Endothelial cell (in vitro differentiated cells): ENCODE measurements at regions not wholly inside any gene's neighbourhood (a gene's known extent, or its start where the extent isn't known, plus 50 kb on each side); places are given as distances from the start of the nearest gene placed in this dataset.

Experiments used
- DNase-seq: peaks from one replicate; pipeline ENCODE4 v3.0.0; 2021; ENCODE audit warnings: low spot score
- H3K27ac Mint-ChIP-seq: one replicate; pipeline ENCODE4 v1.8.0; 2021; ENCODE audit warnings: mixed read lengths, inconsistent platforms; ENCODE audit not compliant: unreplicated experiment
- H3K27me3 Mint-ChIP-seq: one replicate; pipeline ENCODE4 v1.8.0; 2021; ENCODE audit warnings: mild to moderate bottlenecking, moderate library complexity, mixed read lengths, inconsistent platforms; ENCODE audit not compliant: unreplicated experiment
- H3K36me3 Mint-ChIP-seq: one replicate; pipeline ENCODE4 v1.8.0; 2021; ENCODE audit warnings: mild to moderate bottlenecking, low read depth, mixed read lengths, inconsistent platforms; ENCODE audit not compliant: unreplicated experiment
- H3K4me1 Mint-ChIP-seq: one replicate; pipeline ENCODE4 v1.8.0; 2021; ENCODE audit warnings: mild to moderate bottlenecking, mixed read lengths, inconsistent platforms; ENCODE audit not compliant: unreplicated experiment
- H3K4me3 Mint-ChIP-seq: one replicate; pipeline ENCODE4 v1.8.0; 2021; ENCODE audit warnings: mild to moderate bottlenecking, mixed read lengths, inconsistent platforms; ENCODE audit not compliant: unreplicated experiment
- H3K9me3 Mint-ChIP-seq: one replicate; pipeline ENCODE4 v1.8.0; 2021; ENCODE audit warnings: mixed read lengths, inconsistent platforms; ENCODE audit not compliant: unreplicated experiment
- TF ChIP-seq, protein P1 (sequence below): fragments of 200-600 bp; sonication (generic); IDR thresholded peaks from one replicate; pipeline ENCODE4 v1.5.0; 2021; ENCODE audit warnings: antibody characterized with exemption; ENCODE audit not compliant: unreplicated experiment

DNA sequence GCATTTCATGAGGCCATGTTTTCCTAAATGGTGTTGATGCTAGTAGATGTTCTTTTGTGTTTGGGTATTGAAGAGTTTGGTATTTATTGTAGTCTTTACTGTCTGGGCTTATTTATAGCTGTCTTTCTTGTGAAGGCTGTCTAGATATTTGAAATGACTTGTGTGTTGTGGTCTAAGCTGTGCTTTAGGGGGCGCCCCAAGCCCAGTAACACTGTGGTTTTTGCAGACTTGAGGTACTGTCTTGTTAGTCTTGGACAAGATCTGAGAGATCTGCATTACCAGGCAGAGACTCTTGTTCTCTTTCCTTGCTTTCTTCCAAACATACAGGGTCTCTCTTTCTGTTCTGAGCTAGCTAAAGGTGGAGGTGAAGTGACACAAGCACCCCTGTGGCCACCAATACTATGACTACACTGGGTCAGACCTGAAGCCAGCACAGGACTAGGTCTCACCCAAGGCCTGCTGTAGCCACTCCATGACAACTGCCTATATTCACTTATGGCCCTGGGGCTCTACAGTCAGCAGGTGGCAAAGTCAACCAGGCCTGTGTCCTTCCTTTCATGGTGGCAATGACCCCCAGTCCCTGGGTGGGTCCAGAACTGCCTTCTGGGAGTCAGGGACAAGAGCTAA, 152.1 kb upstream of the TBC1D5 start:
- Mint-ChIP-seq H3K36me3 (no peaks in the 10 kb centered on the region), H3K27ac (no peak overlapping the region), H3K4me3 (no peak overlapping the region), H3K27me3 (no peaks in the 10 kb centered on the region), H3K9me3 (no peaks in the 10 kb centered on the region), H3K4me1 (peaks cover 11% of the 10 kb centered on the region)
- TF ChIP-seq, protein P1, sequence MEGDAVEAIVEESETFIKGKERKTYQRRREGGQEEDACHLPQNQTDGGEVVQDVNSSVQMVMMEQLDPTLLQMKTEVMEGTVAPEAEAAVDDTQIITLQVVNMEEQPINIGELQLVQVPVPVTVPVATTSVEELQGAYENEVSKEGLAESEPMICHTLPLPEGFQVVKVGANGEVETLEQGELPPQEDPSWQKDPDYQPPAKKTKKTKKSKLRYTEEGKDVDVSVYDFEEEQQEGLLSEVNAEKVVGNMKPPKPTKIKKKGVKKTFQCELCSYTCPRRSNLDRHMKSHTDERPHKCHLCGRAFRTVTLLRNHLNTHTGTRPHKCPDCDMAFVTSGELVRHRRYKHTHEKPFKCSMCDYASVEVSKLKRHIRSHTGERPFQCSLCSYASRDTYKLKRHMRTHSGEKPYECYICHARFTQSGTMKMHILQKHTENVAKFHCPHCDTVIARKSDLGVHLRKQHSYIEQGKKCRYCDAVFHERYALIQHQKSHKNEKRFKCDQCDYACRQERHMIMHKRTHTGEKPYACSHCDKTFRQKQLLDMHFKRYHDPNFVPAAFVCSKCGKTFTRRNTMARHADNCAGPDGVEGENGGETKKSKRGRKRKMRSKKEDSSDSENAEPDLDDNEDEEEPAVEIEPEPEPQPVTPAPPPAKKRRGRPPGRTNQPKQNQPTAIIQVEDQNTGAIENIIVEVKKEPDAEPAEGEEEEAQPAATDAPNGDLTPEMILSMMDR, result peak; percentile 56
- peak; percentile 79 for DNase-seq

DNA sequence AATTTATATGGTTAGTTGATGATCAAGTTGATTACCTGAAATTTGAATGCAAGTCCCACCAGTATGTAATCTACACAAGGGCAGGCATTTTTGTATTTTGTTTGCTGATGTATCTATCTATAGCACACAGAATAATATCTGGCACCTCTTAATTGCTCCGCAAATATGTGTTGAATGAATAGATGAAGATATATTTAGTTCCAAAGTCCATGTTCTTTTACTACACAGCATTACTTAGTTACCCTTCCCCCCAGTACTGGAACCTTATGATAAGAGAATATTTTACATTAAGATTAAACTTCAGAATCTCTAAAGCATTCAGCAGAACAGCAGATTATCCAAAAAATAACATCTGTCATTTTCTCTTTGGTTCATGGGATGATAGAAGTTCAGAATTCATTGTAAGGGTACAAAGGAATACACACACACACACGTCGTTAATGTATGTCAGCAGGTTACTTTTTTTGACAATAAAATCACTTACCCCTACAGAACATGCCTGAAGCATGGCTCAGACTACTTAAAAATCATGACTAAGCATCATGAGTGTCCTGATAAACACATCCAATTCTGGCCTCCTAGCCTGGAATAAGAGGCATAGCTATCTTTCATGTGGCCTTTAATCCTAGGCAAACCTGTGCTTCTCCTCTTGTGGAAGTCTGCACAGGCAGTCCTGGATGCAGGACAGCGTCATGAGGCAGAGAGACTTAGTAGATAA, 148.9 kb upstream of the TBC1D5 start:
- H3K27me3 Mint-ChIP-seq, result no peaks in the 10 kb centered on the region
- H3K4me1 Mint-ChIP-seq, result peaks cover 11% of the 10 kb centered on the region
- H3K4me3 Mint-ChIP-seq, result no peak overlapping the region
- H3K36me3 Mint-ChIP-seq, result no peaks in the 10 kb centered on the region
- no peak overlapping the region for H3K27ac Mint-ChIP-seq
- no peak for DNase-seq
- TF ChIP-seq, protein P1, result no peak
- H3K9me3 Mint-ChIP-seq, result no peaks in the 10 kb centered on the region

DNA sequence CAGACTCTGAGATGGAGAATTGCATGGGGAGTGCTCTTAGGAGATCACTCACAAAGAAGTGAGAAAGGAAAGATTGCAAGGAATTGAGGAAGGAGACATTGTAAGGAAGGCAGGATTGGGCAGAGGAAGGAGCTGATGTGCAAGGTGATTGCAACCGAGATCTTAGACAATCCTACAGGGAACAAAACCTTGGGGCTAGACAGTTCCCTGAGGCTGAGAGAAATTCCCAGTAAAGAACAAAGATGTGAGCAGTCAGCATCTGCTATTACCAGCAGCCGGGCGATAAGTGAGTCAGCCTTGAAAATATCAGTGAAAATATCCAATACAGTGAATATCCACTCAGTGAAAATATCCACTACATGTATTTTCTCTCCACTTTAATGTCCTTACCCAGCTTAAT, 143.6 kb upstream of the TBC1D5 start:
- Mint-ChIP-seq H3K27ac (no peak overlapping the region), H3K9me3 (no peaks in the 10 kb centered on the region)

DNA sequence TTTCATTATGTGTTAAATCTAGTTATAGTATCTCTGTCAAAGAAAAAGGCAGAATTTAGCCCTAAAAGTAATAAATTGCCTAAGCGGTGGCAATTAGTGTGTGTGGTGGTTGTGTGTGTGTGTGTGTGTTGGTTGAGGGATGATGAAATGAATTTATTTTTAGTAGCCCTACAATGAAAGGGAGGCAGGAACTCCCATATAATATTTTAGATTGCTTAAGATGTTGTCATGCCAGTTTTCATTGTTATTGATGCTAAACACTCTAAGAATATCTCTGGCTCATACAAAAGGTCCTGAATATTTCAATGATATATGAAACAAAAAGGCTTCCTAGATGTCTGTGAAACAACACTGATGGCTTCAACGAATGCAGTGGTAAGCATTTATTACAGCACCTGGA, 140.6 kb upstream of the TBC1D5 start:
- DNase-seq, result no peak
- no peak overlapping the region for H3K27ac Mint-ChIP-seq

More for the DNA sequence above, 143.6 kb upstream of the TBC1D5 start:
- no peaks in the 10 kb centered on the region for H3K36me3 Mint-ChIP-seq
- TF ChIP-seq, protein P1, result no peak
- H3K4me1 Mint-ChIP-seq, result peaks cover 2% of the 10 kb centered on the region
- DNase-seq, result no peak
- H3K4me3 Mint-ChIP-seq, result no peak overlapping the region
- H3K27me3 Mint-ChIP-seq, result no peaks in the 10 kb centered on the region

DNA sequence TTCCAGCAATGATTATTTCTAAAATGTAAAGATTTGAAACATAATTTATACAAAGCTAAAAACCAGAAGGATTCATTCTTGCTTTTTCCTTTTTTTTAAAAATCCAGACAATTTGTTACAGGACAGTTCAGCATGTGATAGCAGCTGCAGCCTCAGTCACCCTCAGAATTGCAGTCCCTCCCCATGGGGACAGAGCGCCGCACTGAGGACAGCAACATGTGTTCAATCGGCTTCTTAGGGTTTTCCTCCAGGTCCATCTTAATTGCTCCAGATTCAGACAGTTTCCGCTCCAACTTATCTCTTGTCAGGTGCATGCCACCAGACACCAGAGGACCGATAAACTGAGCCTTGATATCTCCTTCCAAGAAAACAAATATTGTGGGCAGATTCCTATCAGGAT, 134.9 kb upstream of the TBC1D5 start:
- Mint-ChIP-seq H3K27ac (no peak overlapping the region), H3K27me3 (no peaks in the 10 kb centered on the region), H3K9me3 (no peaks in the 10 kb centered on the region), H3K4me3 (no peak overlapping the region), H3K4me1 (no peaks in the 10 kb centered on the region), H3K36me3 (no peaks in the 10 kb centered on the region)
- TF ChIP-seq, protein P1, result no peak
- no peak for DNase-seq

More for the DNA sequence above, 140.6 kb upstream of the TBC1D5 start:
- H3K4me3 Mint-ChIP-seq, result no peak overlapping the region
- H3K4me1 Mint-ChIP-seq, result peaks cover 2% of the 10 kb centered on the region
- H3K9me3 Mint-ChIP-seq, result no peaks in the 10 kb centered on the region
- no peaks in the 10 kb centered on the region for H3K27me3 Mint-ChIP-seq
- TF ChIP-seq, protein P1, result no peak
- H3K36me3 Mint-ChIP-seq, result no peaks in the 10 kb centered on the region
